VCaP (cell line): ENCODE measurements at regions not wholly inside any gene's neighbourhood (a gene's known extent, or its start where the extent isn't known, plus 50 kb on each side); places are given as distances from the start of the nearest gene placed in this dataset.

ENCODE experiments used
- H3K27ac ChIP-seq: fragments of 450-650 bp; 2 replicates; pipeline ENCODE4 v1.5.1; 2017
- TF ChIP-seq, protein P1 (sequence below): fragments of 450-650 bp; conservative IDR thresholded peaks from 2 replicates; pipeline ENCODE4 v1.5.1; 2017; ENCODE audit warnings: mild to moderate bottlenecking, moderate library complexity

DNA sequence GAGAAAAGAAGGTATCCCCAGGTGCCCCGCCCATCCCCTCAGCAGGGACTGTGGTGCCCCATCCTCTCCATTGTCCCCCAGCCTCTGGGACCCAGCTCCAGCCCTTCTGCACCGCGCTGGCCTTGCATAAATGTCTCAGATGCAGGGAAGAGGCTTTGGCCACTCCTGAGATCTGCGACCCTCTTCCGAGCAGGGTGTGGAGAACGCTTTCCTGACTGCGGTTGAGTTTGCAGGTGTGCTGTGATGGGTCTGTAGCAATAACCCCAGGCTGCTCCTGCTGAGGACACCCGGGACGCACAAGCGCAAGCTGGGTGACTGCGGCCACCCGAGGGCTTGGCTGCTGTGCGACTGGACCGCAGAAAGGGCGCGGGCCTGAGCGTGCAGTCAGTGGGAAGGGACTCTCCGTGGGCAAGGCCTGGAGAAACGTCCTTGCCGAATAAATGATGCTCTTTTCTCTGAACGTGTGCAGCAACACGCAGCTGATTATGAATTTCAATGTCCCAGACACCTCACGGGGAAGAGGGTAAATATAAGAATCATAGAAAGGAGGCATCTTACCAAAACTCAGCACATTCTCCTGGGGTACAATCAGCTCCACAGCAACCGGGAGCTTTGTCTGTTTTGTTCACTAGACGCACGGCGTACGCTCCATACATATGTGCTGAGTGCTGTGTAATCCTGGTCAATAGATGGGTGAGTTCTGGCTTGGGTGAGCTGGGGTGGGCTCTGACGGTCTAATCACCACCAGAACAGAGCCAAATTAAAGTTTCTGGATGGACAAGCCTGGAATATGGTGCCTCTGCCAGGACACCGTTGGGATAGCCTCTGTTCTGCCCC, 67.5 kb upstream of the ZNF516 start:
- H3K27ac ChIP-seq: no peak overlapping the region
- TF ChIP-seq, protein P1, sequence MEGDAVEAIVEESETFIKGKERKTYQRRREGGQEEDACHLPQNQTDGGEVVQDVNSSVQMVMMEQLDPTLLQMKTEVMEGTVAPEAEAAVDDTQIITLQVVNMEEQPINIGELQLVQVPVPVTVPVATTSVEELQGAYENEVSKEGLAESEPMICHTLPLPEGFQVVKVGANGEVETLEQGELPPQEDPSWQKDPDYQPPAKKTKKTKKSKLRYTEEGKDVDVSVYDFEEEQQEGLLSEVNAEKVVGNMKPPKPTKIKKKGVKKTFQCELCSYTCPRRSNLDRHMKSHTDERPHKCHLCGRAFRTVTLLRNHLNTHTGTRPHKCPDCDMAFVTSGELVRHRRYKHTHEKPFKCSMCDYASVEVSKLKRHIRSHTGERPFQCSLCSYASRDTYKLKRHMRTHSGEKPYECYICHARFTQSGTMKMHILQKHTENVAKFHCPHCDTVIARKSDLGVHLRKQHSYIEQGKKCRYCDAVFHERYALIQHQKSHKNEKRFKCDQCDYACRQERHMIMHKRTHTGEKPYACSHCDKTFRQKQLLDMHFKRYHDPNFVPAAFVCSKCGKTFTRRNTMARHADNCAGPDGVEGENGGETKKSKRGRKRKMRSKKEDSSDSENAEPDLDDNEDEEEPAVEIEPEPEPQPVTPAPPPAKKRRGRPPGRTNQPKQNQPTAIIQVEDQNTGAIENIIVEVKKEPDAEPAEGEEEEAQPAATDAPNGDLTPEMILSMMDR: no peak

DNA sequence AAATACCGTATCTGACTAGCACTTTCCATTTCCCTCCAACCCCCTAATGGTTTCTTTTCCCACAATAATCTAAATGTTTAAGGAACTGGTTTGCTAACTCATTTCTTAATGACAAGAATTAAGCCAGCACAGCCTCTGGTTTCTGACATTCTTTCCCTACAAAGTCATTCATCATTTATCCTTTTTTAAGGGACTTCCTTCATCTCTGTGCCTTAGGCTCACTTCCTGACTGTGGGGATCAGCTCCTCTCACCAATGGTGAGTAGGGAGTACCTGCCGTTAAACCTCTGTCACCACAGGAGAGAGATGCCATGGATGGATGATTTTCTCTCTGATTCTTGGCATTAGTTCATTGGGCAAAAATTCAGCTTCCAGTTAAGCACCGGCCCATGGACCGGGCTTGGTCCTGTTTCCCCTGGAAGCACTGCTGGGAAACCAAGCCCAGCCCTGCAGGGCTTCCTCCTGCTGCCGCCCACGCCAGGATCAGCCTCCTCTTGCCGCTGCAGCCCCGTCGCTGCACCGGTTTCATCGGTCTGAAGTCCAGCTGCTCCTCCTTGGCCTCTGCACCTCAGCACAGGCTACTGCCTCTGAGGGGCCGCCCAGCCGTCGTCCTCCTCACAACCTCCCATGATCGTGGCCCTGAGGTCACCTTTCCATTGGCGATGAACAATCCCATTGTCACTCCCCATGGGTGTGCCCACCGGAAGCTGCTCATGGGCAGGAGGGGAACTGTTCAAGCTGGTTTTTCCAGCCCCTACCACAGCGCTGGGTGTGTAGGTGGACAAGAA, 64.0 kb upstream of the ZNF516 start:
- TF ChIP-seq, protein P1: no peak
- no peak overlapping the region for H3K27ac ChIP-seq

DNA sequence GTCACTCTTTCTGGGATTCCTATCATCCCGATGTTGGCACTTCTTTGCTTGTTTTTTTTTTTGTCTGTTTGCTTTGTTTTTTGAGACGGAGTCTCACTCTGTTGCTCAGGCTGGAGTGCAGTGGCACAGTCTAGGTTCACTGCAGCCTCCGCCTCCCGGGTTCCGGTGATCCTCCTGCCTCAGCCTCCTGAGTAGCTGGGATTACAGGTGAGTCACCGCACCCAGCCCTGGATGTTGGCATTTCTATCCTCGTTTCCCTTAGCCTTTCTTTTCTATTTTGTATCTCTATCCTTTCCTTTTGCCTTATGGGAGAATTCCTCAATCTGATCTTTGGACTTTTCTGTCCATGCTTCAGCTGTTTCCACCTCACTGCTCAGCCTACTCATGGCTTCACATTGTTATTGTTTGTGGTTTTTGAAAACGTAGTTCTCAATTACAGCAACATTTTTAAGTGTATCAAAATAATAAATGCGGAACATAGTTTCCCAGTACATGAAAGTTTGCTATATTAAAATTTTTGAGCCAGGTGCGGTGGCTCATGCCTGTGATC, 62.1 kb upstream of the ZNF516 start:
- TF ChIP-seq, protein P1: no peak

DNA sequence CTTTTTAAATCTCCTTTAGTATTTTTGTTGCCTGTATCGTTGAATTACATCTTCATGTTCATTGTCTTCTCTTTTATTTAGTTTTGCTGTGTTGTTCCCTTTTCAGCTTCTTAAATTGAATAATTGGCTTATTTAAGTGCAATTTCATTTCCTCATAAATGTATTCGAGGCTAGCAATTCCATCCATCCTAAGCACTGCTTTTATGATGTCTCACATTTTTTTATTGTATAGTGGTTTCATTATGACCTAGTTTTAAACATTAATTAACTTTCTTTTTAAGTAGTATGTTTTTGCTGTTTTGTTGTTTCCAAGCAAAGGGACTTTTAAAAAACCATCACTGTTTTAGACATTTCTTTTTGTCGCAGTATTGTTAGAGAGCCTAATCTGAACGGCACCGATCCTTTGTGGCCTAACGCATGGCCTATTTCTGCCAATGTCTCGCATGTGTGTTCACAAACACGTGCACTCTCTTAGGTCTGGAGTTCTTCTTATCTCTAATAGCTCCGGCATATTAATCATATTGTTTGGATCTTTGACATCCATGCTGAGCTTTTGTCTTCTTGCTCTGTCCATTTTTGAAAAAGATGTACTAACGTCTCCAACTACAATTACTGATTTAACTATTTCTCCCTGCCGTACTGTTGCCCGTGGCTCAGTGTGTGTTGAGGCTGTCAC, 59.6 kb upstream of the ZNF516 start:
- TF ChIP-seq, protein P1: no peak
- H3K27ac ChIP-seq: no peak overlapping the region

More for the DNA sequence above, 62.1 kb upstream of the ZNF516 start:
- no peak overlapping the region for H3K27ac ChIP-seq

DNA sequence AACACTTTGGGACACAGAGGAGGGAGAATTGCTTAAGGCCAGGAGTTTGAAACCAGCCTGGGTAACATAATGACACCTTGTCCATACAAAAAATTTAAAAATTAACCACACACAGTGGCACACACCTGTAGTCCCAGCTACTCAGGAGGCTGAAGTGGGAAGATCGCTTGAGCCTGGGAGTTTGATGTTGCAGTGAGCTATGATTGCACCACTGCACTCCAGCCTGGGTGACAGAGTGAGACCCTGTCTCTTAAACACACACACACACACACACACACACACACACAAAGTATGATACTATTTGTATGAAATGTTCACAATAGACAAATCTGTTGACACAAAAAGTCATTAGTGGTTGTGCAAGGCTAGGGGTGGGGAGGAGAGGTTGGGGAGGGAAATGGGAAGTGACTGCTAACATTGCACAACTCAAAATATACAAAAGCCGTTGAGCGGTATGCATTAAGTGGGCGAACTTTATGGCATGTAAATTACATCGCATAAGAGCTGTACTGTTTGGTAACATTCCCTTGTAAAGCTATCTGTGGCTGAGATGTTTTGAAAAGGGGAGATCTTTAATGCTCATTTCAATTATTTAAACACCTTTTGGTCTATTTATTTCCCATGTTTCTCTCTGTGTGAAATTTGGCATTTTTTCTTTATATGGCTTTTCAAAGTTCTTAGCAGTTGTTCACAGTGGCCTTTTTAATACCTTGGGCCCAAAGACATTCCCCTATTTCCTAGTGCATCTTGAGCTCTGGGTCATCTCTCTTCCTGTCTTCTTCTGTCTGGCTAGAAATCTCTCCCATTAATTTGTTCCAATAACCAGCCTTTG, 58.9 kb upstream of the ZNF516 start:
- TF ChIP-seq, protein P1: no peak
- H3K27ac ChIP-seq: no peak overlapping the region

DNA sequence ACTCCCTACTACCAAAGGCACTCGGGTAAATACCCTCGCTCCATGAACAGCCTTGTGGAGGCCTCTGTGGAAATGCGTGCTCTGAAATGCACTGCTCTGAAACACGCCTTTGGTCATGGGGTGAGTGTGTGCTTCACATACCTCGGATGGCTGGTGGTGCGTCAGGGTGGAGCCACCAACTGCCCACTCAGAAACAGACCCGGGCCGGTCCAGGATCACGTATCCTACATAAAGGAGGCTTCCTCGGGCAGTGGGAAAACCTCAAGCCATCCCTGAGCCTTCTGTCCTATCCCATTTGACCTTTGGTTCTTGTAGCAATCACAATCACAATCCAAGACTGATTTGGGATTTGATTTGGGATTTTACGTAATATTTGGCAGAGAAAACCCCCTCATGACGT, 53.5 kb upstream of the ZNF516 start:
- TF ChIP-seq, protein P1: no peak
- no peak overlapping the region for H3K27ac ChIP-seq
